ENCODE measurements at regions not wholly inside any gene's neighbourhood (a gene's known extent, or its start where the extent isn't known, plus 50 kb on each side); places are given as distances from the start of the nearest gene placed in this dataset.

GRCh38 chr4:89665662-89666061, 171.3 kb downstream of the SNCA start:
- DNase-seq (ENCODE audit: low read depth in 2 of 2) = no peak

- no peak for DNase-seq (ENCODE audit: low read depth in 2 of 2)
Observed at GRCh38 chr4:89664521-89664920, 172.4 kb downstream of the SNCA start.

GRCh38 chr4:89661173-89661899, 175.6 kb downstream of the SNCA start:
- no peak for DNase-seq (ENCODE audit: low read depth in 2 of 2)

GRCh38 chr4:89660444-89661172, 176.4 kb downstream of the SNCA start:
- no peak for DNase-seq (ENCODE audit: low read depth in 2 of 2)

GRCh38 chr4:89658701-89659024, 178.3 kb downstream of the SNCA start:
- DNase-seq (ENCODE audit: low read depth in 2 of 2) = no peak

GRCh38 chr4:89657931-89658700, 178.8 kb downstream of the SNCA start:
- no peak for DNase-seq (ENCODE audit: low read depth in 2 of 2)

- no peak for DNase-seq (ENCODE audit: low read depth in 2 of 2)
Observed at GRCh38 chr4:89653012-89653411, 183.9 kb downstream of the SNCA start.

- DNase-seq (ENCODE audit: low read depth in 2 of 2) = no peak
Observed at GRCh38 chr4:89645482-89645881, 191.5 kb downstream of the SNCA start.

GRCh38 chr4:89641367-89641687, 195.6 kb downstream of the SNCA start:
- DNase-seq (ENCODE audit: low read depth in 2 of 2) = no peak

GRCh38 chr4:89640620-89641366, 196.2 kb downstream of the SNCA start:
- DNase-seq (ENCODE audit: low read depth in 2 of 2) = peak in 1 of 2 donors; percentile 0

- no peak for DNase-seq (ENCODE audit: low read depth in 2 of 2)
Observed at GRCh38 chr4:89639395-89639794, 197.6 kb downstream of the SNCA start.

- no peak for DNase-seq (ENCODE audit: low read depth in 2 of 2)
Observed at GRCh38 chr4:89625599-89626293, 211.2 kb downstream of the SNCA start.

GRCh38 chr4:89619206-89619962, 217.6 kb downstream of the SNCA start:
- DNase-seq (ENCODE audit: low read depth in 2 of 2) = no peak

- no peak for DNase-seq (ENCODE audit: low read depth in 2 of 2)
Observed at GRCh38 chr4:89618151-89618550, 218.8 kb downstream of the SNCA start.

GRCh38 chr4:89617317-89617716, 219.6 kb downstream of the SNCA start:
- no peak for DNase-seq (ENCODE audit: low read depth in 2 of 2)

GRCh38 chr4:89616382-89616781, 220.6 kb downstream of the SNCA start:
- DNase-seq (ENCODE audit: low read depth in 2 of 2) = no peak

GRCh38 chr4:89615051-89615450, 221.9 kb downstream of the SNCA start:
- DNase-seq (ENCODE audit: low read depth in 2 of 2) = no peak

GRCh38 chr4:89614155-89614554, 222.8 kb downstream of the SNCA start:
- DNase-seq (ENCODE audit: low read depth in 2 of 2) = no peak

- no peak for DNase-seq (ENCODE audit: low read depth in 2 of 2)
Observed at GRCh38 chr4:89610236-89610635, 226.7 kb downstream of the SNCA start.

- no peak for DNase-seq (ENCODE audit: low read depth in 2 of 2)
Observed at GRCh38 chr4:89609756-89610155, 227.2 kb downstream of the SNCA start.

GRCh38 chr4:89604951-89605350, 232.0 kb downstream of the SNCA start:
- no peak for DNase-seq (ENCODE audit: low read depth in 2 of 2)

Data from stimulated activated CD4-positive, alpha-beta T cell treated with anti-CD3 and anti-CD28 coated beads, Interleukin-1b, Interleukin-23, amount 100 ng/mL, for 4 hours (primary cell).